ENCODE measurements at regions not wholly inside any gene's neighbourhood (a gene's known extent, or its start where the extent isn't known, plus 50 kb on each side); places are given as distances from the start of the nearest gene placed in this dataset.

- TF ChIP-seq CTCF (IDR thresholded peaks at IDR 0.05; ENCODE audit: unreplicated experiment) = no peak
- H3K27me3 Mint-ChIP-seq = peaks cover 5% of the 10 kb centered on the region
- H3K4me3 Mint-ChIP-seq (ENCODE audit: low read depth) = no peak overlapping the region
- no peak overlapping the region for H3K27ac Mint-ChIP-seq
- H3K4me1 Mint-ChIP-seq (ENCODE audit: low read depth) = peaks cover 5% of the 10 kb centered on the region
- H3K9me3 Mint-ChIP-seq (ENCODE audit: low read depth) = peaks cover 8% of the 10 kb centered on the region
- H3K36me3 Mint-ChIP-seq (ENCODE audit: insufficient read depth) = peaks cover 5% of the 10 kb centered on the region
- DNase-seq (ENCODE audit: low spot score, unreplicated experiment) = no peak
Measured at GRCh38 chr2:147255812-147256211, 589.0 kb upstream of the ACVR2A start.

- Mint-ChIP-seq H3K36me3 (ENCODE audit: insufficient read depth) (peaks cover 5% of the 10 kb centered on the region), H3K27me3 (peaks cover 10% of the 10 kb centered on the region), H3K9me3 (ENCODE audit: low read depth) (peaks cover 8% of the 10 kb centered on the region), H3K4me1 (ENCODE audit: low read depth) (peaks cover 8% of the 10 kb centered on the region), H3K27ac (no peak overlapping the region), H3K4me3 (ENCODE audit: low read depth) (no peak overlapping the region)
- no peak for DNase-seq (ENCODE audit: low spot score, unreplicated experiment)
- TF ChIP-seq CTCF (IDR thresholded peaks at IDR 0.05; ENCODE audit: unreplicated experiment) = no peak
Measured at GRCh38 chr2:147250652-147251356, 594.0 kb upstream of the ACVR2A start.

- no peak for TF ChIP-seq CTCF (IDR thresholded peaks at IDR 0.05; ENCODE audit: unreplicated experiment)
- peaks cover 2% of the 10 kb centered on the region for H3K36me3 Mint-ChIP-seq (ENCODE audit: insufficient read depth)
- peaks cover 10% of the 10 kb centered on the region for H3K4me1 Mint-ChIP-seq (ENCODE audit: low read depth)
Measured at GRCh38 chr2:147247749-147248148, 597.1 kb upstream of the ACVR2A start.

GRCh38 chr2:147242445-147242844, 602.4 kb upstream of the ACVR2A start:
- Mint-ChIP-seq H3K27ac (no peak overlapping the region), H3K27me3 (peaks cover 15% of the 10 kb centered on the region), H3K4me3 (ENCODE audit: low read depth) (no peak overlapping the region), H3K9me3 (ENCODE audit: low read depth) (peaks cover 3% of the 10 kb centered on the region), H3K4me1 (ENCODE audit: low read depth) (peaks cover 2% of the 10 kb centered on the region), H3K36me3 (ENCODE audit: insufficient read depth) (no peaks in the 10 kb centered on the region)
- DNase-seq (ENCODE audit: low spot score, unreplicated experiment) = no peak
- no peak for TF ChIP-seq CTCF (IDR thresholded peaks at IDR 0.05; ENCODE audit: unreplicated experiment)

More at GRCh38 chr2:147247749-147248148, 597.1 kb upstream of the ACVR2A start:
- peaks cover 8% of the 10 kb centered on the region for H3K27me3 Mint-ChIP-seq
- no peak overlapping the region for H3K4me3 Mint-ChIP-seq (ENCODE audit: low read depth)
- DNase-seq (ENCODE audit: low spot score, unreplicated experiment) = no peak
- H3K27ac Mint-ChIP-seq = no peak overlapping the region
- H3K9me3 Mint-ChIP-seq (ENCODE audit: low read depth) = peaks cover 4% of the 10 kb centered on the region

- Mint-ChIP-seq H3K36me3 (ENCODE audit: insufficient read depth) (no peaks in the 10 kb centered on the region), H3K4me1 (ENCODE audit: low read depth) (peaks cover 18% of the 10 kb centered on the region), H3K27ac (no peak overlapping the region), H3K27me3 (no peaks in the 10 kb centered on the region), H3K4me3 (ENCODE audit: low read depth) (no peak overlapping the region), H3K9me3 (ENCODE audit: low read depth) (peaks cover 3% of the 10 kb centered on the region)
- no peak for DNase-seq (ENCODE audit: low spot score, unreplicated experiment)
- TF ChIP-seq CTCF (IDR thresholded peaks at IDR 0.05; ENCODE audit: unreplicated experiment) = no peak
Measured at GRCh38 chr2:147236601-147237000, 608.2 kb upstream of the ACVR2A start.

Measured in progenitor cell of endocrine pancreas (in vitro differentiated cells).